ENCODE measurements at regions not wholly inside any gene's neighbourhood (a gene's known extent, or its start where the extent isn't known, plus 50 kb on each side); places are given as distances from the start of the nearest gene placed in this dataset.

GRCh38 chrX:150127216-150127615 lies 188.9 kb upstream of the EOLA2 start:
- TF ChIP-seq CTCF (IDR thresholded peaks at IDR 0.05; ENCODE audit: insufficient read depth, low read length) (no peak), POLR2AphosphoS5 (IDR thresholded peaks at IDR 0.05; ENCODE audit: low read depth) (no peak)
